Esophagus muscularis mucosa (tissue), 4 donors: ENCODE measurements at regions not wholly inside any gene's neighbourhood (a gene's known extent, or its start where the extent isn't known, plus 50 kb on each side); places are given as distances from the start of the nearest gene placed in this dataset.

Experiments used
- DNase-seq: peaks from one replicate; pipeline ENCODE4 v3.0.0-alpha.2; 2017; ENCODE audit errors: extremely low spot score
- H3K27ac ChIP-seq, 4 donors: fragments of 200-600 bp; sonication (generic); replicated peaks in 1 of 4; 1 replicate in 3 of 4; 2 replicates in 1 of 4; pipeline ENCODE4 v1.5.1; 2016 to 2019; ENCODE audit warnings: mild to moderate bottlenecking in 1 of 4
- H3K27me3 ChIP-seq, 4 donors: fragments of 200-600 bp; sonication (generic); one replicate each; pipeline versions ENCODE4 v1.5.1 to v1.6.0; 2016 to 2019
- H3K36me3 ChIP-seq, 4 donors: fragments of 200-600 bp; sonication (generic); one replicate each; pipeline ENCODE4 v1.5.1; 2016 to 2019
- H3K4me1 ChIP-seq, 4 donors: fragments of 200-600 bp; sonication (generic); one replicate each; pipeline ENCODE4 v1.5.1; 2016 to 2019
- H3K4me3 ChIP-seq, 4 donors: fragments of 200-600 bp; sonication (generic); 1 replicate in 2 of 4; 2 replicates in 2 of 4; pipeline ENCODE4 v1.5.1; 2016 to 2019; ENCODE audit warnings: mild to moderate bottlenecking in 4 of 4, moderate library complexity in 1 of 4
- H3K9me3 ChIP-seq, 4 donors: fragments of 200-600 bp; sonication (generic); 1 replicate in 3 of 4; 2 replicates in 1 of 4; pipeline ENCODE4 v1.5.1; 2016 to 2019
- CTCF ChIP-seq, 3 experiments: fragments of 200-600 bp in 2 of 3; fragments of 450-650 bp in 1 of 3; sonication (generic) in 2 of 3; IDR thresholded peaks; one replicate each; pipeline ENCODE4 v1.5.1; 2017 to 2019; ENCODE audit warnings: antibody characterized with exemption in 3 of 3, mild to moderate bottlenecking in 2 of 3, moderate library complexity in 1 of 3
- EP300 ChIP-seq: sonication (generic); formaldehyde crosslinking; IDR thresholded peaks from one replicate; pipeline ENCODE4 v1.6.1; 2017; ENCODE audit warnings: antibody characterized with exemption
- POLR2A ChIP-seq: fragments of 450-650 bp; IDR thresholded peaks from one replicate; pipeline ENCODE4 v1.6.1; 2017; ENCODE audit warnings: antibody characterized with exemption, moderate library complexity, mild to moderate bottlenecking, low read depth
- POLR2AphosphoS5 ChIP-seq, 2 donors: sonication (generic); formaldehyde crosslinking; IDR thresholded peaks; one replicate each; pipeline ENCODE4 v1.6.1; 2017; ENCODE audit warnings: antibody characterized with exemption in 2 of 2
- WGBS: methylation state at CpG from one replicate; pipeline ENCODE4 v1.1.5; 2018; 5-methylcytosine and 5-hydroxymethylcytosine counted together
- intact Hi-C: fragments of 100-400 bp; cut with DNase I; formaldehyde crosslinking; loops from one replicate; pipeline ENCODE4 v1.15.1; 2023

- H3K27me3 ChIP-seq = no peaks in the 10 kb centered on the region
- intact Hi-C loops = no loop called here
- no peak for DNase-seq
- TF ChIP-seq CTCF (IDR thresholded peaks at IDR 0.05) = no peak
- no peak for TF ChIP-seq EP300
- no peak for TF ChIP-seq POLR2A
- TF ChIP-seq POLR2AphosphoS5 (IDR thresholded peaks at IDR 0.05) = no peak
- no peak overlapping the region for H3K27ac ChIP-seq
- H3K4me3 ChIP-seq = no peak overlapping the region
- no peaks in the 10 kb centered on the region for H3K4me1 ChIP-seq
- 71% methylated on average over 1 of the region's 1 CpG for WGBS
- no peaks in the 10 kb centered on the region for H3K9me3 ChIP-seq
- no peaks in the 10 kb centered on the region for H3K36me3 ChIP-seq
Observed at GRCh38 chr14:44658389-44658696, 151.3 kb upstream of the FSCB start.

- Histone ChIP-seq H3K36me3 (no peaks in the 10 kb centered on the region), H3K27ac (no peak overlapping the region), H3K4me1 (no peaks in the 10 kb centered on the region), H3K9me3 (no peaks in the 10 kb centered on the region), H3K4me3 (no peak overlapping the region), H3K27me3 (no peaks in the 10 kb centered on the region)
- peak in 1 of 3 experiments; percentile 8 for TF ChIP-seq CTCF (IDR thresholded peaks at IDR 0.05)
- TF ChIP-seq POLR2A = no peak
- intact Hi-C loops = no loop called here
- no peak for DNase-seq
- WGBS = 48% methylated on average over 3 of the region's 3 CpGs
Observed at GRCh38 chr14:44657696-44658388, 150.8 kb upstream of the FSCB start.

- H3K4me3 ChIP-seq = no peak overlapping the region
- no peak overlapping the region for H3K27ac ChIP-seq
- no peak for DNase-seq
- intact Hi-C loops = no loop called here
- no peaks in the 10 kb centered on the region for H3K9me3 ChIP-seq
- no peaks in the 10 kb centered on the region for H3K27me3 ChIP-seq
- no peaks in the 10 kb centered on the region for H3K4me1 ChIP-seq
- H3K36me3 ChIP-seq = no peaks in the 10 kb centered on the region
- TF ChIP-seq POLR2A (no peak), POLR2AphosphoS5 (IDR thresholded peaks at IDR 0.05) (no peak), EP300 (no peak), CTCF (IDR thresholded peaks at IDR 0.05) (no peak)
Observed at GRCh38 chr14:44657203-44657602, 150.1 kb upstream of the FSCB start.

GRCh38 chr14:44654591-44654990 is 147.5 kb upstream of the FSCB start:
- TF ChIP-seq CTCF (IDR thresholded peaks at IDR 0.05) (no peak), POLR2AphosphoS5 (IDR thresholded peaks at IDR 0.05) (no peak), EP300 (no peak), POLR2A (no peak)
- 74% methylated on average over 2 of the region's 2 CpGs for WGBS
- Histone ChIP-seq H3K36me3 (no peaks in the 10 kb centered on the region), H3K27ac (no peak overlapping the region), H3K9me3 (no peaks in the 10 kb centered on the region), H3K4me3 (no peak overlapping the region), H3K27me3 (no peaks in the 10 kb centered on the region), H3K4me1 (no peaks in the 10 kb centered on the region)
- no peak for DNase-seq
- intact Hi-C loops = no loop called here

- no peaks in the 10 kb centered on the region for H3K4me1 ChIP-seq
- no peaks in the 10 kb centered on the region for H3K36me3 ChIP-seq
- intact Hi-C loops = no loop called here
- no peaks in the 10 kb centered on the region for H3K9me3 ChIP-seq
- no peak overlapping the region for H3K4me3 ChIP-seq
- TF ChIP-seq POLR2A (no peak), EP300 (no peak), POLR2AphosphoS5 (IDR thresholded peaks at IDR 0.05) (no peak), CTCF (IDR thresholded peaks at IDR 0.05) (no peak)
- DNase-seq = no peak
- WGBS = 34% methylated on average over 3 of the region's 3 CpGs
- H3K27ac ChIP-seq = no peak overlapping the region
- H3K27me3 ChIP-seq = no peaks in the 10 kb centered on the region
Observed at GRCh38 chr14:44653641-44654040, 146.6 kb upstream of the FSCB start.
